HG02870 (cell line): ENCODE measurements at regions not wholly inside any gene's neighbourhood (a gene's known extent, or its start where the extent isn't known, plus 50 kb on each side); places are given as distances from the start of the nearest gene placed in this dataset.
"Not testable (repeated sequence)": the region's sequence is repeated elsewhere in the genome, so short reads cannot be mapped to it uniquely, and the experiment has no call there.

Experiments
- ATAC-seq: cut with Tn5 transposase; IDR thresholded peaks from one replicate; pipeline ENCODE4 v1.9.1; 2021; ENCODE audit warnings: mild to moderate bottlenecking, moderate library complexity; ENCODE audit not compliant: unreplicated experiment

DNA sequence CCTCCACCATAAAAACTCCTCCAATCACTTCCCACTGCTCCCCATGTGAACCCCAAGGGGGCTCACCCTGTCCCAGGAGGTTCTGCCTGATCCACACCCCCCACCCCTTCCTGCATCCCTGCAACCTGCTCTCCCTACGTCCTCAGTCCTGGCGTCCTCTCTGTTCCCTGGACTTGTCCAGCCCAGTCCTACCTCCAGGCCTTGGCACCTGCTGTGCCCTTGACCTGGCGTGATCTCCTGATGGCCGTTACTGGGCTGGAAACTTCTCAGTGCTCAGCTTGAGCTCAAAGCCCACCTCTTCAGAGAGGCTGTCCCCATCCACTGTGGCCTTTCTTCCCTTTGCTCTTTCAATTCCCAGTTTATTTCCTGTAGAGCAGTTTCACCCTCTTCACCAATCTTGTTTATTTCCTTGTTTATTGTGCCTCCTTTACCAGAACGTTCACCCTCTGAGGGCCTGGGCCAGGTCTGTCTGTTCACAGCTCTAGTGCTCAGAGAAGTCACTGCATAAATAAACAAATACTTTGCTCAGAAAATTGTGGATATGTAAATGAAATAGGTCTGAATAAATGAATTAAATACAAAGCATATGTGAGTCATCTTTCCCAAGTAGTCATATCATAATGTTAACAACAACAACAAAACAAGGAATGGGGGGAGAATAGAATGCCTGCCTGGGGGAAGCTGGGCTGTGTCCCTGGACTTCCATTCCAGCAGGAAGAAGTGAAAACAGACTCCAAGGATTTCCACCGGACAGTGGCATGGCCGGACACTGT is 175.7 kb upstream of the SULF2 start:
- ATAC-seq = no peak

DNA sequence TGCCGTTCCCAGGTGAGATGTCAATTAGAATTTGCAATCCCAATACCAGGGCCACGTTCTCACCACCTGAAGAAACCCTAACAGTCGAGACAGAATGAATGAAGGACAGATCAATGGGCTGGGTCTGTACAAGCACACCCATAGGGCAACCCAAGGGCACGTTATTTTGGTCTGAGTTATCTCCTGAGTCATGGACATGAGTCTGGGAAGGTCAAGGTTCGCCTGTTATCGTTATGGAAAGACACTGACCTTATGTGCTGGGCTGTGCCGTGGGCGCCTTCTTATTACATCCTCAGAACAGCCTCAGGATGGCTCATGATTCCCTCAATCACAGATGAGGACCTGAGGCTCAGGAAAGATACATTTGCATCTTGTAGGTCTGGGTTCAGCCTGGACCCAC is 175.0 kb upstream of the SULF2 start:
- no peak for ATAC-seq

DNA sequence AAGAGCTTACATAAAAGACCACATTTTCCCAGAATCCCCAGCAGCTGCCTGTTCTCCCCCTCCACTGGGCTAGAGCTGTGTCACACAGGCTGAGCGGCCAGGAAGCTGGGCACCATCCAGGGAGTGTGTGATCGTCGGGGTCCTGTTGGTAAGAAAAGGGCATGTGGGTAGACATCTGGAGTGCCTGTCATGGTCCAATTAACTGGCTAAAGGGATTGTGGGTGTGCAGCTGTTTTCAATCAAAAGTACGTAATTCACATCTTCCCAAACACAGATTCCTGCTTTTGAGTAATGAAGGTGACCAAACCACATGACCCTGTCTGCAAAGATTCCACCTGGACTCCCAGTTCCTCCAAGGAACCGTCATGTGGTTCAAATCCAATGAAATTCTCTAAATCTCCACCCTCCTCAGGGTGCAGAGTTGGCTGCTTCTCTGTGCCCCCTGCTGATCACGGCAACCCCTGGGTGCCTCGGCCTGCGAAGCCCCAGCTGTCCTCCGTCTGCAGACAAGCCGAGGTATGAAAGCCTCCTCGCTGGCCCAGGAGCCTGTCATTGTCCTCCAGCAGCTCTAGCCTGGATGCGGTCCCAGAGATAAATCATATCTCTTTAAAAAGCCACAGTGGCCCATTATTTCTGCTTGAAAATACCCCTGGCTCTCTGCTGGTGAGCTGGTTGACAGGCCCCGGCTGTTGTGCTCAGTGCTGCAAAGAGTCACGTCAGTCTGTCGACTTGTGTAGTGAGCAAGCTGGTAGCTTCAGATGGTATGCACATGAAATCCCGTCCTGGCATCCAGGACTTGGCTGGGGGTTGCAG is 172.9 kb upstream of the SULF2 start:
- ATAC-seq = not testable (repeated sequence)

DNA sequence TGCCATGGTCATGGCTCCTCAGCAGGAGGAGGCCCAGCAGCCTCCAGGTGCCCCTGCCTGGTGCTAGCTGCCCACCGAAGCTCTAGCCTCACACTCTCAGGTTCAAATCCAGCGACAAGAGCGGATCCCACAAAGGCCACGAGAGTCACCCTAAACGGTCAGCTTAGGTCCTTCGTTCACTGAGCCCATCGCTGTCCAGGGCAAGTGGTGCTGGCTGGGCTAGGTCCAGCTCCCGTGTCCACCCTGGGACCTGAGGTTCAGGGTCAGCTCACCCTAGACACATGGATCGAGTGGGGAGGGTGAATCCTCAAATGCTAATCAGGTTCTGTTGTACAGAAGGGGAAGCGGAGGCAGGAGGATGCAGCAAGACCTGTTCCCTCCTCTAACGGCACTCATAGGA is 171.9 kb upstream of the SULF2 start:
- ATAC-seq = no peak

DNA sequence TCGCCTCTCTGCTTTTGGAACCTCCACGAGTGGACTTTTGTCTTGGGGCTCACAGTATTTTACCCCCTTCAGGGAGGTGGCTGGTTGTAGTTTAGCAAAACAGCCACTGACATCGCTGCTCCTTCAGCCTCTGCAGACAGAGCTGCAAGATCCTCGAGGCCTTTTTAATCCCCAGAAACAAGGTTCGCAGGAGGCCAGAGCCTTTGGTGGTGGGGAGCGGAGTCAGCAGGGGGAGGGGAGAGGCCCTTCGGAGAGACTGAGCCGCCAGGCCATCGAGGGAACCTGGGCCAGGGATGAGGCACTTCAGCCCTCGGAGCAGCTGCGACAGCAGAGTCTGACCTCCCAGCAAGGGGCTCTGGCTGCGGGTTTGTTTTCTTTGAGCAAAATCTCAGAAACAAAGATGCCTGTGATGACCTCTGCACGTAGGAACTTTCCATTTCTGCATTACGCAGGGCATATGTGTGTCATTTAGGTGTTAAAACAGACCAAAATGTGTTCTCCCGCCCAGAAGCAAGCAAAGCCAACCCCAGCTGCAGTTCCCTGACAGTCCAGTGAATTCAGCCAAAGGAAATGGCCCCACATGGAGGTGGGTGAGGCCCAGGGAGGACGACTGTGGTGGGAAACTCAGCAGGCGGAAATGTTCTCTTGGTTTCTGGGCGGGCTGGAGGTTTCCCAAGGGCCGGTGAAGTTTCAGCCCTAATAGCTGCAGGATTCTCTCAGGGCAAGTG is 171.2 kb upstream of the SULF2 start:
- no peak for ATAC-seq

DNA sequence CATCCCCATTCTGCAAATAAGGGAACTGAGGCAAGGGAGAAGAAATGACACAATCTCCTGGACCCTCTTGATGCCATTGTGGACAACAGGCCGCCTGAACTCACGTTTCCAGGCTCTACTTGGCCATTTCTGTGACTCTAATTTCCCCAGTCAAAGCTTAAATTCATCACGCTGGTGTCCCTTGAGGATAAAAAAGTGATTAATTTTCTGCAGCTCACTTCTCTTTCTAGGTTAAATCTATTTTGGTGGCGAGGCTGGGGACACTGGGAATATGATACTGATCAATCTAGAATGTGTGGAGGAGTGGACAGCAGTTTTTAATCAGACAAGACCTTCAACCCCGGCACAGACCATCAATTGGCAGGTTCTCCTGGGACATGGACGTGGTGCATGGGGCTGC is 168.2 kb upstream of the SULF2 start:
- no peak for ATAC-seq

DNA sequence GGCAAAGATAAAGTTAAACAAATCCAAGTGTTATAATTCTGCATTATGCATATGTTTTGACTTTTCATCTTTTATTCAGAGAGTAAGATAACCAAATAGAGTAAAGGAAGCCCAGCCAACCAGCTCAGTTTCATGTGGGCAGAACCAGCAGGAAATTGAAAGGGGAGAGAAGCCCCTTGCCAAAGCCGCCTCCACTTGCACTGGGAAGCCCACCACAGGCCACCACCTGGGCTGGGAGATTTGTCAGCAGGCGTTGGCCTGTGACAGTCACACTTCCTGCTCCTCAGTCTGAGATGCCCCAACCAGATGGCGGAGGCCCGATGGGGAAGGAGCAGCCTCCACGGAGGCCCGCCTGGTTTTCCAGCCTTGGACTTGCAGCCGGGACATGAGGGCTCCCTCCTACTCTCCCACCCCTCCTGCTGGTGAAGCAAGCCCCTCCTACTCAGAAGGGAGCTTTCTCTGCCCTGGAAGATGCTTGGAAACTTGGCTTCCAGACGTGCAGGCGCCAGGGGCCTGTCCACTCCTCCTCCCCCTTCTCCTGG is 166.8 kb upstream of the SULF2 start:
- no peak for ATAC-seq

DNA sequence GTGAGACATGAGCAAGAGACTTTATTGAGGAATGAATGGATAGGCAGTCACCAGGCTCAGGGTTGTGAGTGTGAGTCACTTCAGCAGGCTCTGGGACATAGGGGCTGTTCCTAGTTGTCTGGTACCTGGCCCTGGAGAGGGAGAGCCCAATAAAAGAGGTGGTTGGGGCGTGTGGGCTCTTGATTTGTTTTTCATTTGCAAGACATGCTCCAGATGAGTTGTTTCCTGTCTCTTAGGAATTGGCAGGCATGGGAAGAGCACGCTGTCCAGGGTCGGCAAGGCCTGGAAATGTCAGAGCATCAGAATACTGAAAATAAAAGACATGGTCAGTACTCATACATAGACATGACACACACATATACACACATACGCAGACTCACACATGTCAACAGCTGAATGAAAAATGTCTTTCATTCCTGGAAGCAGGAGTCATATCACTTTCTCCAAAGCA is 166.3 kb upstream of the SULF2 start:
- no peak for ATAC-seq

DNA sequence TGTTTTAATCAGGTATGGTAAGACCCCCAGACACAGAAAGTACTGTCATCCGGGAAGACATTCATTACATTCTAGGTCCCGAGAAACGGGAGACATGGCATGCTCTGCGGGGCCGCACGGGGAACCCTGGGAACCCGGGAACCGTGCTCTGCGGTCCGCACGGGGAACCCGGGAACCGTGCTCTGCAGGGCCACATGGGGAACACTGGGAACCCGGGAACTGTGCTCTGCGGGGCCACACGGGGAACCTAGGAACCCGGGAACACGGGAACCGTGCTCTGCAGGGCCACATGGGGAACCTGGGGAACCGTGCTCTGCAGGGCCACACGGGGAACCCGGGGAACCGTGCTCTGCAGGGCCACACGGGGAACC is 165.6 kb upstream of the SULF2 start:
- ATAC-seq = no peak

DNA sequence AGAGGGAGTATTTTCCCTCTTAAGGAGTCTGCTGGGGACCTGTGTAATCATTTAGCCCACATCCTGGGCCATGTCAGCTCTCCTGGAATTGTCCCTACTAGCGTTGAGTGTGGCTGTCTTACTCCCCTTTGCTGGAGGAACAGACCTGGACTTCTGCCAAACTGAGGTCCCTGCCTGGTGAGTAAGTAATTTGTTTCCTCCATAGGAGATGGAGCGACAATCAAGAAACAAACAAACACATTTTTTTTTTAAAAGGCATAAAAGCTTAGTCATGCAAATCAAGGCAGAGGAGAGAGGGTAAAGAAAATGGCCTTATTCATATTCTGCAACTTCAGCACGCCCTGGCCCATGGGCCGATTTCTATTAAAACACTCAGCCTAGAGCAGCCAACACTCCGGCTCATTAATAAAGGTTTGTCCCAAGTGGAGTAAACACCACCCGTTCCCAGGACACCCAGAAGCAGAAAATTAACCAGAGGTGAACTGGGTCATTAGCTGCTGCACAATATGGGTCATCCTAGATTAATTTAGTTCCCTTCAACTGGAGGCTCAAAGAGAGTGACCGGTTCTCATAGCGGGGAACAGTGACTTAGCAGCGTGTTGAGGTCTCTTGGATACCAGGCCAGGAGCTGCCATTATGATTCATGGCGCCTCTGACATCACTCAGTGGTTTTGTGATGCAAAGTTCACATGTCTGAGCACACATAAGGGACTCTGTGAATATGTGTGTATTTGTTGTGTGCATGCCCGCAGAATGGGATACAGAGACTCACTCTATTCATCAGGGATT is 165.0 kb upstream of the SULF2 start:
- ATAC-seq = no peak

DNA sequence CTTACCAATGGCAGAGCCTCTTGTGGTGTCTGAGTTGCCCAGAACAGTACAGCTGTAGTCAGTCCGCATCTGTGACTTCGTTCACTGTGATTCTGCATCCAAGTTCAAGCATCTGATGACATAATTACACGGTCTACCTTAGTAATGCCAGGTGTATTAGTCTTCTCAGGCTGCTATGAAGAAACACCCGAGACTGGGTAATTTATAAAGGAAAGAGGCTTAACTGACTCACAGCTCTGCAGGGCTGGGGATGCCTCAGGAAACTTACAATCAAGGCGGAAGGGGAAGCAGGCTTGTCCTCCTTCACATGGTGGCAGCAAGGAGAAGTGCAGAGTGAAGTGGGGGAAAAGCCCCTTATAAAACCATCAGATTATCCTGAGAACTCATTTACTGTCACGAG is 163.9 kb upstream of the SULF2 start:
- no peak for ATAC-seq

DNA sequence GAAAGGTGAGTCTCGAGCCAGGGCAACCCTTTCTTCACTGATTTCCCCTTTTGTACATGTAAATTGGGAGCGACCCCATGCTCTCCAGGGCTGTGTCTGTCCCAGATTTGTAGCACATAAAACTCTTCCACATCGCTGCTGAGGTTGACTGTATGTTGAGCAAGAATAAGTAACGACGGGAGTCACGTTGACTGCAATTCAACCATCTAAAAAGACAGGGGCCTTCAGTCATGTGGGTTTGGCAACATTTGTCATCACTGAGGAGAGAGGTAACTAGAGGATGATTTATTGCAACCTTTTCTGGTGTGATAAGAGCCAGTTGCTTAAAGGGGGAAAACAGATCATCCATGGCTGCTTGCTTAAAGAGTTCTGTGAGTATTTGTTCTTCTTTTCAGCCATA is 159.4 kb upstream of the SULF2 start:
- no peak for ATAC-seq

DNA sequence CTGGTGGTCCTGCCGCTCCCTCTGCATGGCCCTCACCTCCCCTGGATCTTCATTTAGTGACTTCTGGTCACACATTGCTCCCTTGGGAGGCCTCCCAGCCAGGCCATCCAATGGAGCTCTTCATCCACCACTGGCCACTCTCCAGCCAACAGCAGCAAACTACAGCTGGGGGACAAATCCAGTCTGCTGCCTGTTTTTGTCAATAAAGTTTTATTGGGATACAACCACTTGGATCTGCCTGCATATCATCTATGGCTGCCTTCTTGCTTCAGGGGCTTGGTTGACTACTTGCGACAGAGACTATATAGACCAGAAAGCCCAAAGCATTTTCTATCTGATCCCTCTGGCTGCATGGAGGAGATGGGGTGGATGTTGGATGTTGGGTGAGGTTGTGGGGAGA is 156.6 kb upstream of the SULF2 start:
- no peak for ATAC-seq

DNA sequence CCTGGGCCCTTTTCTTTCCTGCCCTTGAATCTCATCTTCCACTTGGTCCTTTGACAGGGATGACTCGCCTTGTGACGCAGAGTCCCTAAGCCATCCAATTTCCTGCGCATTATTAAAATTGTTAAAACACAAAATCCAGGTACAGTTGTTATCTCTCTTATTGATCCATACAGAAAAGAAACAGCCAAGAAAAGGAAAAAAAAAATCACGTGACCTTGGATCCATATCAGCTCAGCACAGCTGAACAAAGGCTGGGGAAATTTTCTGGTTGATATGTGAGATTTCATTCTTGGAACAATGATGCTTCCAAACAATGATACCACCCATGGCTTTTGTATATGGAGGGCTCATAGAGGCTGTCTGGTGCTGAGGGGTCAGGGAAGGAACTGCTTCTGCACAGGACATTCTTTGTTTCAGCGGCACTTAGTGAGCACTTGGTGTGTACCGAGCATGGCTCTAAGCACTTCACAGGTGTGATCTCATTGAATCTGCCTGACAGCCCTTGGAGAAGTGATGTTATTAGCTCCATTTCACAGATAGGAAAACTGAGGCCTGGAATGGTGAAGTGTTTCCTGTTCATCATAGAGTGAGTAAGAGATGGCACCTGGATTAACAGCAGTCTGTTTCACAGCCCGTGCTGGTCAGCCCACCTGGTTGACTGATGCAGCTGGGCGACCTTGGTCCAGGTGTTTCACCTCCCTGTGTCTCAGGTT is 155.0 kb upstream of the SULF2 start:
- ATAC-seq = no peak

DNA sequence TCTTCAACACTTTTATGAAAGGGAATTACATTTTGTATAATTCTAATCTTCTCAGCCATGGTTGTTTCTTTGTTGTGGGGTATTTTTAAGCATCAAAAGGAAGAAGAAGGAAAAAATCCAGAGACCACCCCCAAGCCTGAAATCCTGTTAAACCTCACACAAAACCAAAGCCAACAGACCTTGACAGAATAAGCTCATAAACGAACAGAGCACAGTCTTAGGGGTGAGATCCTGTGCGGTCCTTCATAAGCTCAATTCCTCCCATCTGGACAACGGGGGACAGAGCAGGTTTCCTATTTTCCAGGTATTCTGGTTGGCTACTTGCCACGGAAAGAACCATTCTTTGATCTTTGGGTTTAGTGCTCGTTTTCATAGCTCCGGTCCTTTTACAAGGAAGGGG is 151.3 kb upstream of the SULF2 start:
- ATAC-seq = no peak

DNA sequence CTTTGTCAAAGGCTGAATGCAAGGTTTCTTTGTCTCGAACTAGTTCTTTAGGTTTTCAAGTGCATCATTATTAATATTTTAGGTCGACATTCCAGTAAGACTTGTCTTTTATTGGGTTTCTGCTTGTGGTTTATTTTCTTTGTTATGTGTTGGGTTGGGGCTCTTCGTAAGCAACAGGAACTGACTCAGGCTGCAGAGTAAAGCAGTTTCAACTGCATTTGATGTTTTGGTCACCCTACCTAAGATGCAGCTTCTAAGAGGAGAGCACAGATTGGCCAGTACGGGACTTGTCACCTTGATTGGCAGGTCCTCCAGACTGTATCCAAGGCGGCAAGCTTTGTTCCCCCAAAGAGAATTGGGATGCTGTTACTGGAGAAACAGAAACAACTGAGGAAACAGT is 149.5 kb upstream of the SULF2 start:
- ATAC-seq = no peak

DNA sequence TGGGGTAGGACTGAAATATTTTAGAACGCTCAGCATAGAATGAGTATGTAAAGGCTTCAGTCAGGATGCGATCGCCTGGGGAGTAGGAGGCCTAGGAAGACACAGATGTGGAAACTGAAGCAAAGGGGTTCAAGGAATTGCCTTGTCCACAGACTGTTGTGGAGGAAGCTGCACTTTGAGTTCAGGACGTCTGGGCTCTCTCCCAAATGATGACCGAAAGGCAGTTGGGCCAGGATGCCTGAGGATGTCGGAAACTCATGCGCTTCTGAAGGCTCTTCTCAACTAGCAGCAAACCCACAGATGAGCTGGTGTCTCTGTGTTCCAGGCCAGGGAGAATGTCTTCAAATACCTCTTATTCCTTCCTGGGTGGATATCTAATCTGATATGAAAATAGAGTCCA is 146.2 kb upstream of the SULF2 start:
- no peak for ATAC-seq

DNA sequence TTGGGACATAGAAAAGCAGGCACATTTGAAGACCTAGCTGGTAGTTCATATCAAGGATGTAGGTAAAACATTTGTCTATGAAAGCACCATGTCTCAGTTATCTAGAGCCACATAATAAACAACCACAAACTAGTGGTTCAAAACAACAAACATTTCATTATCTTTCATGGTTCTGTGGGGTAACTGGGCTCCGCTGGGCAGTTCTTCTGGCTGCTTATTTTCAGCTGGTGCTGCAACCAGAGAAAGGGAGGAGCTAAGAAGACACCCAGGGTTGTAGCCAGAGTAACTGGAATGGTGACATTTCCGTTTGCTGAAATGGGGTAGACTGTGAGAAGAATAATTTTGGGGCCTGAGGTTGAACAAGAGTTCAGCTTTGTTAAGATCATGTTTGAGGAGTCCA is 145.7 kb upstream of the SULF2 start:
- no peak for ATAC-seq

DNA sequence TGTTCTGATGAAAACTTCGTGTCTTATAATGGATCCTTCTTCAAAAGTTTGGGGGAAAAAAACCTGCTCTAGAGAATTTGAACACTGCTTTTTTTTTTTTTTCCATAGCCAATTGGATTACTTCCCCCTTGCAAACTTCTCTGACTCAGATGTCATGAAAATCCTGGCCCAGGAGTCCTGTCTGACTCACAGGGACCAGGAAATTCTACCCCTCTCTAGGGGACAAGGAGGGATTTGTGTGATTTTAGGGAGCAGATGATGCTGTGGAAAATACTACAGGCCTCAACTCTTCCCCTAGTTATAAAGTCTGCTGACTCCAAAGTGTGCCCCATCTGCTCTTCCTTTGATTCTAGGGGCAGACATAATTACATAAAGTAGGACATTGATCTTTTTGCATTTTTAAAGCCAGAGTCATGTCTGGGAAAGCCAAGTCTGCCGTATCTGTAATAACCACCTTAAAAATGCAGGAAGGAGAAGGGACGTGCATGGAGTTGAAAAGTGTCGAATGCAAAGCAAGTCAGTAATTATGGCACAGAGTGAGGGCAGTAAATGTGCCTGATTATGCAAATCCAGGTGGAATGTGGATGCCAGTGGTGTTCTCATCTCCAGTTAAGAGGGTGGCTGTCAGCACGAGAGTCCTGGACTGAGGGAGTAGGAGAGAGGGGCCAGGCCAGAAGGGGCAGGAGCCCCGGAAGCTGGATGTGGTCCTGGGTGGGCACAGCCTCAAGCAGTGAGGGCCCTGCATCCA is 144.3 kb upstream of the SULF2 start:
- ATAC-seq = no peak
